ENCODE measurements at regions not wholly inside any gene's neighbourhood (a gene's known extent, or its start where the extent isn't known, plus 50 kb on each side); places are given as distances from the start of the nearest gene placed in this dataset.
A peak's percentile ranks its signal among the peaks of the same experiment; 100 is the strongest.

GRCh38 chr3:170751083-170751898 is 118.7 kb downstream of the RPL22L1 start:
- no peak for TF ChIP-seq CTCF (IDR thresholded peaks at IDR 0.05; ENCODE audit: extremely low read depth, low read depth, low read length)
- Histone ChIP-seq H3K4me3 (ENCODE audit: insufficient read depth, low read length) (no peak overlapping the region), H3K27ac (ENCODE audit: low read depth, low read length) (peak overlapping the region; percentile 82), H4K20me1 (ENCODE audit: insufficient read depth, low read length) (no peaks in the 10 kb centered on the region), H3K4me2 (ENCODE audit: insufficient read depth, low read length) (peak overlapping the region; percentile 37), H2AFZ (ENCODE audit: low read length) (no peak overlapping the region), H3K4me1 (ENCODE audit: insufficient read depth, low read length) (peaks cover 47% of the 10 kb centered on the region), H3K9me3 (ENCODE audit: low read depth, low read length) (no peaks in the 10 kb centered on the region), H3K27me3 (ENCODE audit: insufficient read depth, low read length) (no peaks in the 10 kb centered on the region), H3K36me3 (ENCODE audit: insufficient read depth, low read length) (no peaks in the 10 kb centered on the region), H3K79me2 (ENCODE audit: insufficient read depth, low read length) (no peaks in the 10 kb centered on the region)
- no peak for DNase-seq (ENCODE audit: insufficient read length, low spot score, missing footprints)

GRCh38 chr3:170750478-170750830 is 119.5 kb downstream of the RPL22L1 start:
- H3K4me2 ChIP-seq (ENCODE audit: insufficient read depth, low read length), result no peak overlapping the region

GRCh38 chr3:170749765-170750477 is 120.1 kb downstream of the RPL22L1 start:
- no peak for TF ChIP-seq CTCF (IDR thresholded peaks at IDR 0.05; ENCODE audit: extremely low read depth, low read depth, low read length)
- no peaks in the 10 kb centered on the region for H3K36me3 ChIP-seq (ENCODE audit: insufficient read depth, low read length)
- no peaks in the 10 kb centered on the region for H3K9me3 ChIP-seq (ENCODE audit: low read depth, low read length)
- no peaks in the 10 kb centered on the region for H3K27me3 ChIP-seq (ENCODE audit: insufficient read depth, low read length)
- no peaks in the 10 kb centered on the region for H4K20me1 ChIP-seq (ENCODE audit: insufficient read depth, low read length)
- H3K4me2 ChIP-seq (ENCODE audit: insufficient read depth, low read length), result no peak overlapping the region
- DNase-seq (ENCODE audit: insufficient read length, low spot score, missing footprints), result no peak
- no peaks in the 10 kb centered on the region for H3K79me2 ChIP-seq (ENCODE audit: insufficient read depth, low read length)
- peak overlapping the region; percentile 82 for H3K27ac ChIP-seq (ENCODE audit: low read depth, low read length)
- H3K4me3 ChIP-seq (ENCODE audit: insufficient read depth, low read length), result no peak overlapping the region
- H3K4me1 ChIP-seq (ENCODE audit: insufficient read depth, low read length), result peaks cover 58% of the 10 kb centered on the region
- H2AFZ ChIP-seq (ENCODE audit: low read length), result no peak overlapping the region

More at GRCh38 chr3:170750478-170750830, 119.5 kb downstream of the RPL22L1 start:
- no peaks in the 10 kb centered on the region for H3K79me2 ChIP-seq (ENCODE audit: insufficient read depth, low read length)
- no peaks in the 10 kb centered on the region for H4K20me1 ChIP-seq (ENCODE audit: insufficient read depth, low read length)
- H3K4me3 ChIP-seq (ENCODE audit: insufficient read depth, low read length), result no peak overlapping the region
- H3K4me1 ChIP-seq (ENCODE audit: insufficient read depth, low read length), result peaks cover 53% of the 10 kb centered on the region
- H3K27me3 ChIP-seq (ENCODE audit: insufficient read depth, low read length), result no peaks in the 10 kb centered on the region
- no peak for DNase-seq (ENCODE audit: insufficient read length, low spot score, missing footprints)
- TF ChIP-seq CTCF (IDR thresholded peaks at IDR 0.05; ENCODE audit: extremely low read depth, low read depth, low read length), result no peak
- H3K27ac ChIP-seq (ENCODE audit: low read depth, low read length), result peak overlapping the region; percentile 82
- no peaks in the 10 kb centered on the region for H3K36me3 ChIP-seq (ENCODE audit: insufficient read depth, low read length)
- H3K9me3 ChIP-seq (ENCODE audit: low read depth, low read length), result no peaks in the 10 kb centered on the region
- no peak overlapping the region for H2AFZ ChIP-seq (ENCODE audit: low read length)

GRCh38 chr3:170749185-170749584 is 120.8 kb downstream of the RPL22L1 start:
- TF ChIP-seq CTCF (IDR thresholded peaks at IDR 0.05; ENCODE audit: extremely low read depth, low read depth, low read length), result no peak
- Histone ChIP-seq H3K79me2 (ENCODE audit: insufficient read depth, low read length) (no peaks in the 10 kb centered on the region), H3K4me3 (ENCODE audit: insufficient read depth, low read length) (no peak overlapping the region), H3K4me2 (ENCODE audit: insufficient read depth, low read length) (no peak overlapping the region), H3K27me3 (ENCODE audit: insufficient read depth, low read length) (no peaks in the 10 kb centered on the region), H4K20me1 (ENCODE audit: insufficient read depth, low read length) (no peaks in the 10 kb centered on the region), H3K9me3 (ENCODE audit: low read depth, low read length) (no peaks in the 10 kb centered on the region), H2AFZ (ENCODE audit: low read length) (no peak overlapping the region), H3K4me1 (ENCODE audit: insufficient read depth, low read length) (peaks cover 62% of the 10 kb centered on the region), H3K36me3 (ENCODE audit: insufficient read depth, low read length) (no peaks in the 10 kb centered on the region), H3K27ac (ENCODE audit: low read depth, low read length) (no peak overlapping the region)
- DNase-seq (ENCODE audit: insufficient read length, low spot score, missing footprints), result no peak

All from osteoblast (primary cell).